Endothelial cell of umbilical vein (primary cell): ENCODE measurements at regions not wholly inside any gene's neighbourhood (a gene's known extent, or its start where the extent isn't known, plus 50 kb on each side); places are given as distances from the start of the nearest gene placed in this dataset.

Experiments used
- JUN ChIP-seq: IDR thresholded peaks from 2 replicates; pipeline ENCODE4 v1.6.1; 2011; ENCODE audit warnings: borderline replicate concordance, low read depth; ENCODE audit not compliant: insufficient read length, insufficient read depth
- MAX ChIP-seq: IDR thresholded peaks from 2 replicates; pipeline ENCODE4 v1.6.1; 2011; ENCODE audit not compliant: insufficient read depth, insufficient read length
- POLR2A ChIP-seq: IDR thresholded peaks from 2 replicates; pipeline ENCODE4 v1.6.1; 2012; ENCODE audit warnings: low read depth, mild to moderate bottlenecking, control low read depth, low read length

GRCh38 chr3:59675495-59675894 lies 625.7 kb upstream of the CFAP20DC start:
- TF ChIP-seq JUN (no peak), POLR2A (no peak), MAX (no peak)
